GM18909 (cell line): ENCODE measurements at regions not wholly inside any gene's neighbourhood (a gene's known extent, or its start where the extent isn't known, plus 50 kb on each side); places are given as distances from the start of the nearest gene placed in this dataset.
"Not testable (repeated sequence)": the region's sequence is repeated elsewhere in the genome, so short reads cannot be mapped to it uniquely, and the experiment has no call there.

Source experiments
- ATAC-seq: cut with Tn5 transposase; IDR thresholded peaks from one replicate; pipeline ENCODE4 v1.9.1; 2021; ENCODE audit warnings: mild to moderate bottlenecking; ENCODE audit not compliant: unreplicated experiment, poor library complexity

DNA sequence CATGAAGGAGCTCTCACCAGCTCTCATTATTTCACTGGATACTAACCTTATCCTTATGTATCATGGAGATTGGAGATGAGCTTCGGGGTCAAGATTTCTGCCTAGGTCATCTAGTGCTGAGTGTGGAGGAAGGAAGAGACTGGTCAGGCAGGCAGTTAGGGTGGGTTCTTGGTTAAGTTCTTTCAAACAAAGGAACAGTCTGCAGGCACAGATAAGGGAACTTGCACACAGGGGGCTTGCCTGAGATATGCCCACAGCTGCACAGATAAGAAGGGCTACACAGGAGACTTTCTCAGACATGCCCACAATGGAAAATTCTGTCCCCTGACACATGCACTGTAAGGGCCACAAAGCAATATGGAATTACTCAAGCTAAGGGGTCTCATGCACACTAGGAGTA is 904.1 kb downstream of the NLGN4X start:
- ATAC-seq: no peak

DNA sequence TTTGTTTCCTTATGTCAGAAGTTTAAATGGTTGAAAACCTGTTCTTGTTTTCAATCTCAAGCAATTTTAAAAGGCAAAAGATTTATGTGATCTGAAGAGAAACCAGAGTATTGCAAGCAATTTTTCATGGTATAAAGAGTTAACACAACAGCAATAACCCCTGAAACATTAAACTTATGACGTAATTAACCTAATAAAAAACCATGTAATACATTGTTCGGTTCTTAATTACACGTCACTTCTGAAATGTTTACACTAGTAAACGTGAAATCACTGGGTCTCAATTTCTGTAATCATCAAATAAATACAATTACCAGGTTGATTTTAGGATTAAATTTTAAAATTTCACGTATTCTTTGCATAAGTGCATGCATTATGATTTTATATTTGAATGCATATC is 914.5 kb downstream of the NLGN4X start:
- ATAC-seq: no peak

DNA sequence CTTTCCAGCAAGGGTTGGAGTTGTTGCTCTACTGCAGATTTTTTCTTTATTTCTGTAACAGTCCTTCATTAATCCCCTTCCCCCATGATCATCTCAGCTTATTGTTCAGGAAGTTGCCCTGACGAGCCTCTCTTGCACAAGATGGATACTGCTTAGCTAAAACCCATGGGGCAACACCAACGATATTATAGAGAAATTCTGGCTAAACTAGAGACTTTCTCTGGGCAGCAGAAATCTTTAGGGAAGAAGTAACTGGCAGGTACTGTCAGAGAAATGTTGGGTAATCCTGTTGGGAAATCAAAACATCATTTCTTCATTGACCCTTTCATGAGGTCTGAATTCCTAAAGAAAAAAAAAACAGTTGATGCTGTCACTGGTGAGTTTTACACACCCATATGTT is 921.3 kb downstream of the NLGN4X start:
- no peak for ATAC-seq

DNA sequence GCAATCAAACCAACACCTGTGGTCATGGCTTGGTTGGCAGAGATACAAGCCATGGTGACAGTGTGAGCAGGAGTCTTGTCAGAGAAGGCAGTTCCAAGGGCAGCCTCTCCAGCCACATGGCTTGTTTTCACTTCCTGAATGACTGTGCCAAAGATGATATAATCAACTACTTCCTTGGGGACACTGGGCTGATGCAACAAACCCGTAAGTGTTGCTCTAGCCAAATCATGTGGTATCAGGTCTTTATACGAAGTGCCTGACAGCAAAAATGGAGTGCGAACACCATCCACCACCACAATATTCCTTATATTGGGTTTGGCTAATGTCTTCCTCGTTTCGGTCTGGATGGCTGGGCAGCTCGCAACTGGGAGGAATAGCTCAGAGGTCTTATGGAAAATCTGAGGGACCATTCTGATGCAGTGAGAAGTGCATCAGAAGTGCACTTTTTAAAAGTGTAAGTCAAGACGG is 922.0 kb downstream of the NLGN4X start:
- no peak for ATAC-seq

DNA sequence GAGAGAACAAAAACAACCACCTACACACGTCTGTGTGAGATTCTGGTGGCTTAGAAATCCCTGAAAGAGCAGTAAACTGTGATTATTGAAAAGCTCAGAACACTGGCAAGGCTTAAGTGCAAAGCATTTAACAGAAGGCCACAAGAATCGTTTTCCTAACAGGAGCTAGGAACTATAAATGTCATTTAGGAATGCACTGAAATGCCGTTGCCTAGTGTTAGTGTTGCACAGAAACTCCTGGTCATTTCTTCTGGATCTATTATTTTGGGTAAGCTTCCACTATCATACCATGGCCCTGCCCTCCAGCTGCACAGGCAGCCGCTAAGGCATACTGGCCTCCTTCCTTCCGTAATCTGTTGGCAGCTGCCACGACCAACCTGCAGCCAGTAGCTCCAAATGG is 923.2 kb downstream of the NLGN4X start:
- ATAC-seq: no peak

DNA sequence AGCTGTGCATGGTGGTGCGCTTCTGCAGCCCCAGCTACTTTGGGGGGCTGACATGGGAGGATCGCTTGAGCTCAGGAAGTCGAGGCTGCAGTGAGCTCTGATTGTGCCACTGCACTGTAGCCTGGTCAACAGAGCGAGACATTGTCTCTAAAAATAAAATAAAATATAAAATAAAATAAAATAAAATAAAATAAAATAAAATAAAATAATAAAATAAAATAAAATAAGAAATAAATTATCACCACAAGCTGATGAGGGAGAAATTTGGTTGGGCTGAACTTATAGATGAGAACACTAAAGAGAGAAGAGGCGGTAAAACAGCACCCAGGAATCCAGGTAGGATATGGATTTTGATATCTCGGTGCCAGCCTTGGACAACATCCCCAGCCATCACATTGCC is 933.7 kb downstream of the NLGN4X start:
- ATAC-seq: no peak

DNA sequence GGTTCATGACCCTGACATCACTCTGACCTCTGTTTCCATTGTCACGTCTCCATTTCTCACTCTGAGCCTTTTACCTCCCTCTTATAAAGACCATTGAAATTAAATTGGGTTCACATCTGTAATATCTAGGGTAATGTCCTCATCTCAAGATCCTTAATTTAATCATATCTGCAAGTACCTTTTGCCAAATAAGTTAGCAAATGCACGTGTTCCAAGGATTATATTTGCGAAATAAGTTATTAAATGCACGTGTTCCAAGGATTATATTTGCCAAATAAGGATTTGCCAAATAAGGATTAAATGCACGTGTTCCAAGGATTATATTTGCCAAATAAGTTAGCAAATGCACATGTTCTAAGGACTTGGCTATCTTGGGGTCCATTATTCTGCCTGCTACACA is 938.0 kb downstream of the NLGN4X start:
- no peak for ATAC-seq

DNA sequence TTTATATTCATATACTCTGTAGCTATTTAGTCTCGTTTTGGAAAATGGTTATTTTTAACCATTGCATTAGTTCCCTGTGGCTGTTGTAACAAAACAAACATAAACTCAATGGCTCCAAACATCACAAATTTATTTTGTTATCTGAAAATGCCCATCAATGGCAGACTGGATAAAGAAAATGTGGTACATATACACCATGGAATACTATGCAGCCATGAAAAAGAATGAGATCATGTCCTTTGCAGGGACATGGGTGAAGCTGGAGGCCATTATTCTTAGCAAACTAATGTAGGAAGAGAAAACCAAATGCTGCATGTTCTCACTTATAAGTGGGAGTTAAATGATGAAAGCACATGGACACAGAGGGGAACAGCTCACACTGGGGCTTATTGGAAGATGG is 938.7 kb downstream of the NLGN4X start:
- ATAC-seq: not testable (repeated sequence)

DNA sequence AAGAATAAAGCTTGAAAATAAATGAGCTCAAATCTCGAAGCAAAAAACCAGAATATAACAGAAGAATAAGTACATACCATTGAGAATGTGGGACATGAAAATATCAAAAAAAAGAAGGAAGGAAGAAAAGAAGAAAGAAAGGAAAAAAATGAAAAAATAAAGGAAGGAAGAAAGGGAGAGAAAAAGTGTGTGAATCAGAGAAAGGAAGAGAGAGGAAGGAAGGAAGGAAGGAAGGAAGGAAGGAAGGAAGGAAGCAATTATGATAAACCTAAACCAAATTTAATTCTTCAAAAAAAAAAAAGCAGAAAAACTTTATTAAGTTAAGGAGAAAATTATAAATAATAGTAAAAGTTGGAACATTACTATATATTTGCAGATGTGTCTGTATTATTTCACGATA is 949.8 kb downstream of the NLGN4X start:
- ATAC-seq: no peak

DNA sequence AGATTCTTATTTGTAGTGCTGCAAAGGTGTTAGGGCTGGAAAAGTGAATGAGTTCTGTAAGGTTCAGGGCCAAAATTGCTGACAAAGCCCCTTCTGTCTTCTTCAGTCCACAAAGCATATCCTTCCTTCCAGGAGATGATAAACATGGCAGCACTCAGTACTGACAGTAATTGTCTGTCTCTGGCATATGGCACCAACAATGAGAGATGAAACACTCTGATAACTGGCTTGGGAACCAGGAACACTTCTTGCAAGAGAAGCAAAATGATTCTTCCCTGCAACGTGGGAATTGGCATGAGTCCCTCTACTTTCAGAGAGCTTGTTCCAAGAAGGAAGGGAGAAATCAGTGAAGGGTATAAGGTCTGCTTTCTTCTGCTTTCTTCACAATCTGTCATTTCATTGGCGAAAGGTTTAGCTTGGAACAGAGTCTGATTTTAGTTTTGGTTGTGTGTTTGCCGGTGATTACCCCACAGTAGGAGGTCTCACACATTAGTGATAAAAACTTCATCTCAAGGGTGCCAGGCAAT is 963.3 kb downstream of the NLGN4X start:
- no peak for ATAC-seq

DNA sequence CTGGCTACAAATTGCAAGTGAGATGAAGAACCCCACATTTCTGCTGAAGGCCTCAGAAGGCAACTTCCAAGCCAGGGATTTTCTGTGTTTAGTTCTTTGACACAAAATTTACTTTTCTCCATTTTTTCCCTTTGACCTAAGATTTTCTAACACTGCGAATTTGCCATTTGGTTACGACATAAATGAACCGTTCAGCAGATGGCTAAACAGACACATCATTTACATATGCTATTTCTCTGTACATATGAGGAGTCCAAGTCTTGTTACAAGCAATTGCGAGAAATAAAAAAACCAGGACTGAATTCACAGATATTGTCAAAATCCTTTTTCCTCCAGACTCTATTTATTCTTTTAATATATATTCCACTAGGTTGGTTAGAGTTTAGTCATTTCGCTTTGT is 978.6 kb downstream of the NLGN4X start:
- ATAC-seq: no peak

DNA sequence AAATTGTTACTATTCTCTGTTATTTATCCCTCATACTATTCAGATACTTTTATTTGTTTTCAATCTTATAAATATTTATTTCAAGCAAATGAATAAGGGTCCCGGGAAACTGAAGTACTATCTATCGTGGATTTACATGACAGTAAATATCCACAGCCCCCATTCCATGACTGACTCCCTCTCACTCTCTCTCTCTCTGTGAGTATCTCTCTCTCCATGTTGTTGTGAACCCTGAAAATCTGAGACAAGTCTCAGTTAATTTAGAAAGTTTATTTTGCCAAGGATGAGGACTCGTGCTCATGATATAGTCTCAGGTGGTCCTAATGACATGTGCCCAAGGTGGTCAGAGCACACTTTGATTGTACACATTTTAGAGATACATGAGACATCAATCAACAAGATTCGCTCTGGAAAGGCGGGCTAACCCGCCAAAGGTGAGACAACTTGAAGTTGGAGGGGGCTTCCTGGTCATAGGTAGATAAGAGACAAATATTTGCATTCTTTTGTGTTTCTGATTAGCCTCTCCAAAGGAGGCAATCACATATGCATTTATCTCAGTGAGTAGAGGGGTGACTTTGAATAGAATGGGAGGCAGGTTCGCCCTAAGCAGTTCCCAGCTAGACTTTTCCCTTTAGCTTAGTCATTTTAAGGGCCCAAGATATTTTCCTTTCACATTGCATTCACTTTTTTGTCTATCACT is 986.4 kb downstream of the NLGN4X start:
- no peak for ATAC-seq

DNA sequence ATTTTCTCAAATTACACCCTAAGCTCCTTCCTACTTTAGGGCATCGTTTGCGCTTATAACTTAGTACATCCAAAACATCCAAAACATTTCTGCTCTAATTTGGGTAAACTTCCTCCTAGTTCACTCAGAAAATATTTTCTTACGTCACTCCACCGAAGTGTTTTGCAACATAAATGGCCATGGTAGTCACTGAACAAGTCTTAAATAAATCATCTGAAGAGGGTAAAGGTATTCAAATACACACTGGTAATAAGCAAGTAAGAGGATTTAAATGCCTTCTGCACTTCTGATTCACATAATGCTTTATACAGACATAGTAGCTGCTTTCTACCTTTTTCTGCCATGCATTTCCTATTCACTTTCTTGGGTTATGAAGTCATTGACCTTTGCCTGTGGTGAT is 991.9 kb downstream of the NLGN4X start:
- no peak for ATAC-seq

DNA sequence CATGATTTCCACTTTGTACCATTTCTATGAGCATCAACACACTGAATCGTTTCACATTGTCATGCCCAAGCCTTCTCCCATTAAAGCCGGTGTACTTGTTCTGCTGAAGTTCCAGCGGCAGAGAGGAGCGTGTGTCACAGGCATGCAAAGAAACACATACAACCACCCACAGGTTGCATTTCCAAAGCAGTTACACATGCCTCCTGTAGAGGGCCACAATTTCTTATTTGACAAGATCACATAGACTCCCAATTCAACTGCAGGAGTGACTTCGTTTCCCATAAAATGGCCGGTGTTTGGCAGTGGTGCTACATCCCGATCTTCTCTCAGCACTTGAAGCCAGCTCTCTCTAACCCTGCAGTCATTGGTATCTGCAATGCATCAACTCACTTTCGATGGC is 992.6 kb downstream of the NLGN4X start:
- ATAC-seq: no peak

DNA sequence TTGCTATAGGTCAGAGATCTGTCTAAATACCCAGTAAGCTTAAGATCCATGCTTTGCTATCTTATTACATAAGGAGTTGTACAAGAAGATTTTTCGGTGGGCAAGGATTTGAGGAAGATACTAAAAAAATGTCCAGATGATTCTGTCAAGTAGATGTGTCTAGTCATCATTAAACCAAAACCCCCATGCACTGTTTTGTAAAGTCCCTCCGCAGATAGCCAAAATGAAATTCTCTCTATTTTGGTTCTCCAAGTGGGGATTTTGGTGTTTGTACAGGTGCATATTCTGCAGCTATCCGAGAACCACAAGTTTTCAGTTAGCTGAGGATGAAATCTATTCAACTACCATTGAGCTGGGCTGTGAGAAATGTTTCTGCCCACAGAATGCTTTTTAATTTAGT is 994.8 kb downstream of the NLGN4X start:
- ATAC-seq: no peak

DNA sequence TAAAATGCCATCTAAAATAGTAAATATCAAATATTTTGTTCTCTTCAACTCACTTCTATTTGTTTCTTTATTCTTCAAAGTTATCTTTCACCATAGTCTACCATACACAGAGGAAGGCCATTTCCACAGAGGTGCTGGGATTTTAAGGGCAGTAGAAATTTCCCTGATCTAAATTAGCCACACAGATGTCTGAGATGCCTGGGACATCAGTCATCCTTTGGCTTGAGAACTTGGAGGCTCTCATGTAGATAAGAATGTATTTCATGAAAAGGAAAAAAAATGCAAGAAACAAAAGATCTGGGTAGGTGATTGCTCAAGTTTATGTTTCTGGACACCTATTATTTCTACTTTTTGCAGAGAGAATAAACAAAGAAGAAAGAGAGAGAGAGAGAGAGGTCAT is 1008.2 kb downstream of the NLGN4X start:
- no peak for ATAC-seq

DNA sequence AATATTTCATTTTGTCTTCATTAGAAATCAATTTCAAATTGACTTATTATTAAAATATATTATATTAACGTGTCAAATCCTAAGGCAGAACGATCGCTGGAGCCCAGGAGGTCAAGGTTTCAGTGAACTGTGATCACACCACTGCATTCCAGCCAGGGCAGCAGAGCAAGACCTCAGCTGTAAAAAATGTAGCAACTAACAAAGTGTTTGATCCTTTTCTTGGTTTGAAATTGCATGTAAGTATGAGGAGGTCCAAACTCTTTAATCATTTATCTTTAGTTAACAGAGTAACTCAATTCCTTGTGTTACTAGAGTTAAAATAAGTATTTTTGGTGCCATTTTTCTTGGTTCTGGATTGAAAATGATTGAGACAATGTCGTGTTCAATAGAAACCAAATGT is 1033.9 kb downstream of the NLGN4X start:
- ATAC-seq: no peak

DNA sequence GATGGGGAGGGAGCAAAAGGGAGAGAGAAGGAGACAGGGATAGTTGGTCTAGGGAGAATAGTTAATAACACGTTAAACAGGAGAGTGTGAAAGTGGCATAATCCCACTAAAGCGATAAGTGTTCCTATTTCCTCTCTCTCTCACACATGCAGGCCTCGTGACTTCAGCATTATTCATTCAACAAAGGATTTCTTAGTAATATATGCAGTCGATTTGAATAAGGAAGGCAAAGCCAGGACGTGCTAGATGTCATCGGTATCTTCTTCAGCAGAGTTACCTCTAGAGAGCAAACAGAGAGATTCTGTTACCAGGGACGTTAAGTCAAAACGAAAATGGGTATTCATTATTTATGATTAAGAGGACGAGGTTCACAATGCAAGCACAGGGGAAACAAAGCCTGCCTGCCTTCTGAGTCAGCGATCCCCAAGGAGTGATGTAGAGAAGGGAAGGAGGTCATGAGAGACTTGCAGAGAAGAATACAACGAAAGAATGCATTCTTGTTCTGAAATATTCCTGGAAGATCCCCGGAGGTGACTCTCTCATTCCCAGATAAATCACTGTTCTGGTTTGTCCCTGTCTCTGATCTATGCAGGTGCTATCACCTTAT is 1048.4 kb downstream of the NLGN4X start:
- no peak for ATAC-seq

DNA sequence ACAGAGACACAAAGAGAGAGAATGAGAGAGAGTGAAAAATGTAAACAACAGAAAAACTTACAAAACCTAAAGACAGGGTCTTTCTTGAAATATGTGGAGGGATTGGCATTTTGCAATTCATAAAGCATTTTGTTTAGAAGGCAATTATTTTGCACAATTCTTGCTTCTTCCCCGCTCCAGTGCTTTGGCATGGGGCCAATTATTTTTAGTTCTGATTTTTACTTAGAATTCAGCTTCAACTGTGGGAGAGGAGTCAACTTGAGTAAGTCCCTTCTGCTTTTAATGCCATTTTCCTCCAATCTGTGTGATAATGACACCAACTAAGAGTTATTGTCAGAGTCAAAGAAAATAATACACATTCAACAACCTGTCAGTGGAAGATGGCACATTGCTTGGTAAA is 1051.9 kb downstream of the NLGN4X start:
- ATAC-seq: no peak

DNA sequence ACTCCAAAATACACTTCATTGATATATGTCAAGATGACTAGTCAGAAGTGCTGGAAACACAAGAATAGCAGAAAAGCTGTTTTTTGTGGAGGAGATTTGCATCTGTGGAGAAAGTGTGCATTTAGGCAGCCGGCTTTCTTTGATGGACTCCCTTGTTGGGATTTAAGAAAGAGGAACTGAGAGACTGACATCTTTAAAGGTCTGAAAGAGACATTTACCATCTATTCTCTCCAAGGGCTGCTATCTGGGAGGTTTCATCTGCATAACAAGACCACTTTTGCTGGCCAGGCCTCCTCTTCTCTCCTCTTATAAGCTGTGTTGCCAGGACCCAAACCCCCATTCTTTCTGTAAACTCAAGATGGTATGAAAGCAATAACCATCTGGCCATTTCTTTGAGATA is 1065.0 kb downstream of the NLGN4X start:
- ATAC-seq: no peak

DNA sequence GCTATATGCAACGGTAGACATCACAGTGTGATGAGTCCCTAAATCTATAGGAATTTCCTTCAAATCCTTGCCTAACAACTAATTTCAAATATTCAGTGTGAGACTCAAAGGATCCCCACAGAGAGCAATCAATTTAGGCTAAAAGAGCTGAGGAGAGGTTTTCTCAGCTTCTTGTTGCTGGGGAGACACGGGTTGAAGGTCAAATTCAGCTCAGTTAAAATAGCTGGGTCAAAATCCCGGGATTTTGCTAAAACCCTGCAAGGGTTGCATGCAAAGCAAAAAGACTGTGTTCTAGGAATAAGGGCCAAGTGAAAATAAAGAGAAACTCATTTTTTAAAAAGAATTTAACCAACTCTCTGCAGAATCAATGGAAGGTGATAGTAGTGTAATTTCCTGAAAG is 1073.4 kb downstream of the NLGN4X start:
- no peak for ATAC-seq

DNA sequence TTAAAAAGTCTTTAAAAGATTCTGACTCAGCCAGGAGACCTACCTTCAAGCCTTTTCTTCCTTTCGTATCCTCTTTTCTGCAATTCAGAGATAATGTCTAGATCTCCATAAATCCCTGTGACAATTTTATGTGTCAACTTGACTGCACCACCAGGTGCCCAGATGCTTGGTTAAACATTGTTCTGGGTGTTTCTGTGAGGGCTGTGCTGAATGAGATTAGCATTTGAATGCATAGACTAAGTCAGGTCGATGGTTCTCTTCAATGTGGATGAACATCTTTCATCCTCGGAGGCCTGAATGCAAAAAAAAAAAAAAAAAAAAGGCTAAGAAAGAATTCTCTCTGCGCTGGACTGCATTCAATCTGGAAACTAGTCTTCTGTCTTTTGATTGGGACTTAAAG is 1082.7 kb downstream of the NLGN4X start:
- no peak for ATAC-seq
